Duodenal mucosa (tissue), 2 donors: ENCODE measurements at regions not wholly inside any gene's neighbourhood (a gene's known extent, or its start where the extent isn't known, plus 50 kb on each side); places are given as distances from the start of the nearest gene placed in this dataset.

Source experiments
- H3K27ac ChIP-seq: one replicate; pipeline ENCODE4 v1.7.0; 2013; ENCODE audit warnings: low read depth, low read length
- H3K27me3 ChIP-seq, 2 donors: one replicate each; pipeline ENCODE4 v1.7.0; 2013; ENCODE audit warnings: low read length in 2 of 2, control low read depth in 1 of 2; ENCODE audit not compliant: insufficient read depth in 2 of 2, control insufficient read depth in 1 of 2
- H3K36me3 ChIP-seq, 2 donors: one replicate each; pipeline ENCODE4 v1.7.0; 2013; ENCODE audit warnings: low read length in 2 of 2, control low read depth in 1 of 2; ENCODE audit not compliant: insufficient read depth in 2 of 2, control insufficient read depth in 1 of 2
- H3K4me1 ChIP-seq, 2 donors: one replicate each; pipeline ENCODE4 v1.7.0; 2013; ENCODE audit warnings: low read length in 2 of 2, control low read depth in 1 of 2; ENCODE audit not compliant: insufficient read depth in 2 of 2, control insufficient read depth in 1 of 2
- H3K4me3 ChIP-seq, 2 donors: one replicate each; pipeline ENCODE4 v1.7.0; 2013; ENCODE audit warnings: low read length in 2 of 2, low read depth in 1 of 2
- H3K9ac ChIP-seq, 2 donors: one replicate each; pipeline ENCODE4 v1.7.0; 2013; ENCODE audit warnings: low read length in 2 of 2, low read depth in 1 of 2
- H3K9me3 ChIP-seq, 2 donors: one replicate each; pipeline ENCODE4 v1.7.0; 2013; ENCODE audit warnings: low read length in 2 of 2, control low read depth in 1 of 2; ENCODE audit not compliant: control insufficient read depth in 1 of 2

DNA sequence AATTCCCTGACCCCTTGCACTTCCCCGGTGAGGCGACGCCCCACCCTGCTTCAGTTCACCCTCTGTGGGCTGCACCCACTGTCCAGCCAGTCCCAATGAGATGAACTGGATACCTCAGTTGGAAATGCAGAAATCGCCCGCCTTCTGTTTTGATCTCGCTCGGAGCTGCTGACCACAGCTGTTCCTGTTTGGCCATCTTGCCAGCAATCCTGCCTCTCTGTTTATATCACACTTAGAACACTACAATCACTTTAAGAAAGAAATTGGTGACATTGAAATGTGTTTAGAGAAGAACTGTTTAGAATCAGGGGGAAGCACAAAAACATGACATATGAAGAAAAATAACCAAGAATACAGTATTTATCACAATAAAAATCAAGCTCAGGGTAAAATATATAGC, 127.5 kb upstream of the SUCLG2 start:
- Histone ChIP-seq H3K36me3 (no peaks in the 10 kb centered on the region), H3K9ac (no peak overlapping the region), H3K4me1 (no peaks in the 10 kb centered on the region), H3K9me3 (no peaks in the 10 kb centered on the region), H3K27me3 (no peaks in the 10 kb centered on the region), H3K27ac (no peak overlapping the region), H3K4me3 (no peak overlapping the region)

DNA sequence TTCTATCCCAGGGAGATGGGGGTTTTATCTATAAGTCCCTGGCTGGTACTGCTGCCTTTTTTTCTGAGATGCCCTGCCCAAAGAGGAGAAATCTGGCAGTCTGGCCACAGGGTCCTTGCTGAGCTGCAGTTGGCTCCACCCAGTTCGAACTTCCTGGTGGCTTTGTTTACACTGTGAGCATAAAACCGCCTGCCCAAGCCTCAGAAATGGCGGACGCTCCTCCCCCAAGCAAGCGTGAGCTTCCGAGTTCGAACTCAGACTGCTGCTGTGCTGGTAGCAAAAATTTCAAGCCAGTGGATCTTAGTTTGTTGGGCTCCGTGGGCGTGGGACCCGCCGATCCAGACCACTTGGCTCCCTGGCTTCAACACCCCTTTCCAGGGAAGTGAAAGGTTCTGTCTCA, 126.8 kb upstream of the SUCLG2 start:
- H3K36me3 ChIP-seq = no peaks in the 10 kb centered on the region
- no peak overlapping the region for H3K9ac ChIP-seq
- no peak overlapping the region for H3K4me3 ChIP-seq
- no peaks in the 10 kb centered on the region for H3K4me1 ChIP-seq
- no peaks in the 10 kb centered on the region for H3K9me3 ChIP-seq
- no peak overlapping the region for H3K27ac ChIP-seq
- H3K27me3 ChIP-seq = no peaks in the 10 kb centered on the region

DNA sequence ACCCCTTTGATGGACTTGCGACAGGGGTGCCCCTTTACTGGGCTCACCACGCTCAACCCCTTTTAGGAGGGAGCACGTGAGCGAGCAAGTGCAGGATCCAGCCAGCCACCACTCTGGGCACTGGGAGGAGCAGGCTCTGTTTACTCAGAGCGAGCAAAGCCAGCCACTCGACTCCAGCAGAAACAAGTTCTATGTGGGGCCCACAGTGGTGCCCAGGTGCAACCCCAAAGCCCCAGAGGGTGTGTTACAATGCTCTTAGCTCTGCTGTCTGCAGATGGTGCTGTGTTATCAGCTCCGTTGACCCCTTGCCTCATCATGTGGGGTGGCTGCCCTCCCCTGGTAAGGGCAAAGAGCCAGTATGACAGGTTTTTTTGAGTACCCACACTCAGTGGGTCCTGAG, 120.3 kb upstream of the SUCLG2 start:
- no peaks in the 10 kb centered on the region for H3K9me3 ChIP-seq
- H3K27ac ChIP-seq = no peak overlapping the region
- H3K36me3 ChIP-seq = no peaks in the 10 kb centered on the region
- H3K4me3 ChIP-seq = no peak overlapping the region
- H3K27me3 ChIP-seq = no peaks in the 10 kb centered on the region
- no peaks in the 10 kb centered on the region for H3K4me1 ChIP-seq
- no peak overlapping the region for H3K9ac ChIP-seq

DNA sequence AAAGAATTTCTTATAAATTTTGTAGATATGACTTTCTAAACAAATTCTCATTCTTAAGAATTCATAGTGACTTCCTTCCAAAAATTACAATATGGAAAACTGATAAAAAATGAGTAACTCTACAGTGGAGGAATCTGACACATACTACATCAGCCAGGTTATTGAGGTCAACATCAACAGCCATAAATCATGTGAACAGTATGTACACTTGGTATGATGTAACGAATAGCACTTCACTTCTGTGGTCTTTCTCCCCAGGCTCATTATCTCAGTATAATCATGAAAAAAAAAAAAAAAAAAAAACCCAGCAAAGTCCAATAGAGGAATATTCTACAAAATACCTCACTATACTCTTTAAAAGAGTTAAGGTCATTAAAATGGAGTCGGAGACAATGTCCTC, 111.2 kb upstream of the SUCLG2 start:
- Histone ChIP-seq H3K9ac (no peak overlapping the region), H3K36me3 (no peaks in the 10 kb centered on the region), H3K4me1 (no peaks in the 10 kb centered on the region), H3K27me3 (no peaks in the 10 kb centered on the region), H3K4me3 (no peak overlapping the region), H3K9me3 (peaks cover 0 to 2% of the 10 kb centered on the region in 2 donors), H3K27ac (no peak overlapping the region)

- Histone ChIP-seq H3K4me1 (no peaks in the 10 kb centered on the region), H3K27me3 (no peaks in the 10 kb centered on the region), H3K27ac (no peak overlapping the region), H3K9ac (no peak overlapping the region), H3K4me3 (no peak overlapping the region), H3K36me3 (no peaks in the 10 kb centered on the region), H3K9me3 (no peaks in the 10 kb centered on the region)
Measured at GRCh38 chr3:67745296-67745695, 90.9 kb upstream of the SUCLG2 start.

DNA sequence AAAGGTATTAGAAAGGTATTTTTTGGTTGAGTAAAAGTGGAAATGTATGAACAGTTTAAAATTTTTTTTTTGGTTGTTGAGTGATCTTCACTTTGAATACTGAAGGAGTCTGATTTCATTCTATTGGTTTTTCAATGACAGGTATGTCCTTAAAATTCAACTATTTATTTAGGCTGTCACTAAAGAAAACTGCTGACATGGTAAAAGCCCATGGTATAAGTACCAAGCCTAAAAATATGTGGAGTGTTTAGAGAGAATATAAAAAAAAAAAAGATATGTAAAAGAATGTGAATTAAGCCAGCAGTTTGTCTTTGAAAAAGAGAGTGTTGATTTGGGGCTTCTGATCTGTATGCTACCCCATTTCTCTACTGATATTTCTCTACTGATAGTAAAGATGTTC, 90.3 kb upstream of the SUCLG2 start:
- H3K4me3 ChIP-seq = no peak overlapping the region
- H3K4me1 ChIP-seq = no peaks in the 10 kb centered on the region
- H3K27me3 ChIP-seq = no peaks in the 10 kb centered on the region
- no peak overlapping the region for H3K9ac ChIP-seq
- no peaks in the 10 kb centered on the region for H3K9me3 ChIP-seq
- no peak overlapping the region for H3K27ac ChIP-seq
- H3K36me3 ChIP-seq = no peaks in the 10 kb centered on the region

- H3K4me3 ChIP-seq = no peak overlapping the region
Measured at GRCh38 chr3:67739851-67740250, 85.4 kb upstream of the SUCLG2 start.

GRCh38 chr3:67737906-67738865, 83.8 kb upstream of the SUCLG2 start:
- H3K27me3 ChIP-seq = no peaks in the 10 kb centered on the region
- H3K36me3 ChIP-seq = no peaks in the 10 kb centered on the region
- H3K9me3 ChIP-seq = no peaks in the 10 kb centered on the region
- no peak overlapping the region for H3K4me3 ChIP-seq
- no peak overlapping the region for H3K27ac ChIP-seq
- no peak overlapping the region for H3K9ac ChIP-seq
- H3K4me1 ChIP-seq = no peaks in the 10 kb centered on the region

More at GRCh38 chr3:67739851-67740250, 85.4 kb upstream of the SUCLG2 start:
- no peaks in the 10 kb centered on the region for H3K9me3 ChIP-seq
- no peaks in the 10 kb centered on the region for H3K27me3 ChIP-seq
- H3K27ac ChIP-seq = no peak overlapping the region
- H3K36me3 ChIP-seq = no peaks in the 10 kb centered on the region
- H3K4me1 ChIP-seq = no peaks in the 10 kb centered on the region
- no peak overlapping the region for H3K9ac ChIP-seq

- no peaks in the 10 kb centered on the region for H3K4me1 ChIP-seq
- H3K4me3 ChIP-seq = no peak overlapping the region
- no peak overlapping the region for H3K9ac ChIP-seq
- H3K36me3 ChIP-seq = no peaks in the 10 kb centered on the region
- no peaks in the 10 kb centered on the region for H3K27me3 ChIP-seq
- H3K27ac ChIP-seq = no peak overlapping the region
- no peaks in the 10 kb centered on the region for H3K9me3 ChIP-seq
Measured at GRCh38 chr3:67737140-67737539, 82.7 kb upstream of the SUCLG2 start.

DNA sequence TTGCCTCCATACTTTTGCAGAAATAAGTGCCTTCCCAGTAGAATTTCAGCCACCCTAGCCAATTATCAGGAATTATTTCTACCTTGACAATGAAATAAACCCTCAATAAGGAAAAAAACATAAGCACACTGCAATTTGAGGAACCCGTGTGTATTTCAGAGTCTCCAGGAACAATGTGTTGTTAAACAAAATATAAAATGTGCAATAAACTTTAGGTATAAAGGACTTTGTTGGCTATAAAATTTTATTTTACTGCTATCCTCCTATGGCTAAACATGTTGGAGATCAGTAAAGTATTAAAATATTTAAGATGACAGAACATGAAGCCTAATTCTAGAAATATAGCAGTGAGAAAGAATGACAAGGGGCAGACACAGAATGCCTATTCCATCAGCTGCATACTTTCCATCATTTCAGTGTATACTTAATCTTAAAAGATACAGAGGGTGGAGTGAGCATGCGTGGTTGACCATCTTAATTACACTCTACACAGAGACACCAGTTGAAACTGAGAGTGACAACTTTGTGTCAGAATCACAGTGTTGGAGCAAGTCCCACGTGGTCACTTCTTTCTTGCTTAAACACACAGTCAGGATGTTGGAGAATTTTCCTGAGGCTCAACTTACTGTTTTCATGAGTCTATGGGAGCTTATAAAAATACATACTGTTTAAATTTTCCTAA, 79.0 kb upstream of the SUCLG2 start:
- Histone ChIP-seq H3K27ac (no peak overlapping the region), H3K36me3 (no peaks in the 10 kb centered on the region), H3K4me1 (no peaks in the 10 kb centered on the region), H3K9me3 (no peaks in the 10 kb centered on the region), H3K9ac (no peak overlapping the region), H3K27me3 (no peaks in the 10 kb centered on the region), H3K4me3 (no peak overlapping the region)
